Panc1 (cell line): ENCODE measurements at regions not wholly inside any gene's neighbourhood (a gene's known extent, or its start where the extent isn't known, plus 50 kb on each side); places are given as distances from the start of the nearest gene placed in this dataset.

Experiments
- ATAC-seq: fragments of 200-7000 bp; cut with Tn5 transposase; 2 replicates; pipeline ENCODE4 v1.9.1; 2020; ENCODE audit warnings: mild to moderate bottlenecking, moderate library complexity
- BruUV-seq: library from RNA; stranded (reverse); fragments of 400-500 nt; replicated peaks from 2 replicates; lab custom pipeline; 2021; lab: Mats Ljungman, UMichigan
- CTCF ChIA-PET: fragments of 300-600 bp; sonication (Branson Sonifier 250); formaldehyde crosslinking; loops from one replicate; lab custom pipeline; 2022; ENCODE audit warnings: antibody characterized with exemption; lab: Charles Lee
- POLR2A ChIA-PET: fragments of 300-600 bp; sonication (Branson Sonifier 250); formaldehyde crosslinking; loops from one replicate; lab custom pipeline; 2022; ENCODE audit warnings: antibody characterized with exemption; lab: Charles Lee
- DNase-seq: peaks from one replicate; pipeline ENCODE4 v3.0.0-alpha.2; 2010; ENCODE audit warnings: low read depth, low spot score
- H3K27ac ChIP-seq: 2 replicates; pipeline ENCODE4 v1.5.1; 2011; ENCODE audit warnings: mild to moderate bottlenecking, low read length, inconsistent platforms
- H3K27me3 ChIP-seq: fragments of 200-500 bp; sonication (Bioruptor generic); 2 replicates; pipeline ENCODE4 v1.6.0; 2014; ENCODE audit warnings: low read length, inconsistent platforms; ENCODE audit not compliant: control insufficient read depth, insufficient read depth
- H3K36me3 ChIP-seq: fragments of 200-500 bp; sonication (Bioruptor generic); 2 replicates; pipeline ENCODE4 v1.5.1; 2014; ENCODE audit warnings: inconsistent platforms, mild to moderate bottlenecking, low read length, moderate library complexity; ENCODE audit not compliant: control insufficient read depth, insufficient read depth
- H3K4me1 ChIP-seq: 2 replicates; pipeline ENCODE4 v1.5.1; 2011; ENCODE audit warnings: inconsistent platforms, mild to moderate bottlenecking, low read length, moderate library complexity; ENCODE audit not compliant: control insufficient read depth, insufficient read depth
- H3K4me3 ChIP-seq, 2 experiments: 2 replicates each; pipeline ENCODE4 v1.5.1; 2011 to 2012; ENCODE audit warnings: low read depth in 2 of 2, low read length in 2 of 2, mild to moderate bottlenecking in 2 of 2, inconsistent platforms in 1 of 2, moderate library complexity in 1 of 2
- H3K9me3 ChIP-seq: fragments of 200-500 bp; sonication (Bioruptor generic); 2 replicates; pipeline ENCODE4 v1.5.1; 2014; ENCODE audit warnings: low read depth, mild to moderate bottlenecking, inconsistent platforms, low read length, moderate library complexity; ENCODE audit not compliant: control insufficient read depth, insufficient read depth
- POLR2AphosphoS5 ChIP-seq: IDR thresholded peaks from 2 replicates; pipeline ENCODE4 v1.6.1; 2012; ENCODE audit warnings: mild to moderate bottlenecking, low read depth, low read length, moderate library complexity
- REST ChIP-seq, 2 experiments: IDR thresholded peaks; 2 replicates each; pipeline ENCODE4 v1.6.1; 2011 to 2012; ENCODE audit warnings: low read depth in 2 of 2, control low read depth in 1 of 2, low read length in 1 of 2, mild to moderate bottlenecking in 1 of 2, moderate library complexity in 1 of 2; ENCODE audit not compliant: insufficient read depth in 1 of 2
- SIN3A ChIP-seq: IDR thresholded peaks from 2 replicates; pipeline ENCODE4 v1.6.1; 2012; ENCODE audit warnings: low read depth, mild to moderate bottlenecking, low read length, moderate library complexity, borderline replicate concordance; ENCODE audit not compliant: insufficient read depth
- TCF7L2 ChIP-seq: IDR thresholded peaks from 2 replicates; pipeline ENCODE4 v1.6.1; 2011; ENCODE audit warnings: mild to moderate bottlenecking, low read depth, low read length, inconsistent platforms
- in situ Hi-C: cut with HindIII; loops from 2 replicates; pipeline ENCODE4 v1.10.0; 2016; ENCODE audit warnings: low sequenced_read_pairs, low pct_unique_long_range_greater_than_20kb
- intact Hi-C: fragments of 100-400 bp; cut with micrococcal nuclease; formaldehyde crosslinking; loops from one replicate; pipeline ENCODE4 v1.10.0; 2022; ENCODE audit not compliant: unreplicated experiment
- TF ChIP-seq, protein P1 (sequence below): fragments of 450-650 bp; IDR thresholded peaks from 2 replicates; pipeline ENCODE4 v1.5.1; 2017; ENCODE audit warnings: mild to moderate bottlenecking

- H3K27me3 ChIP-seq = no peaks in the 10 kb centered on the region
- ChIA-PET CTCF (no interaction called here), POLR2A (no interaction called here)
- DNase-seq (no peak), ATAC-seq (no peak)
- in situ Hi-C loops (no loop called here), intact Hi-C loops (no loop called here)
- H3K36me3 ChIP-seq = no peaks in the 10 kb centered on the region
- no peaks in the 10 kb centered on the region for H3K9me3 ChIP-seq
- no peaks in the 10 kb centered on the region for H3K4me1 ChIP-seq
- H3K27ac ChIP-seq = no peak overlapping the region
- H3K4me3 ChIP-seq = no peak overlapping the region
- no peak for TF ChIP-seq SIN3A
- TF ChIP-seq, protein P1, sequence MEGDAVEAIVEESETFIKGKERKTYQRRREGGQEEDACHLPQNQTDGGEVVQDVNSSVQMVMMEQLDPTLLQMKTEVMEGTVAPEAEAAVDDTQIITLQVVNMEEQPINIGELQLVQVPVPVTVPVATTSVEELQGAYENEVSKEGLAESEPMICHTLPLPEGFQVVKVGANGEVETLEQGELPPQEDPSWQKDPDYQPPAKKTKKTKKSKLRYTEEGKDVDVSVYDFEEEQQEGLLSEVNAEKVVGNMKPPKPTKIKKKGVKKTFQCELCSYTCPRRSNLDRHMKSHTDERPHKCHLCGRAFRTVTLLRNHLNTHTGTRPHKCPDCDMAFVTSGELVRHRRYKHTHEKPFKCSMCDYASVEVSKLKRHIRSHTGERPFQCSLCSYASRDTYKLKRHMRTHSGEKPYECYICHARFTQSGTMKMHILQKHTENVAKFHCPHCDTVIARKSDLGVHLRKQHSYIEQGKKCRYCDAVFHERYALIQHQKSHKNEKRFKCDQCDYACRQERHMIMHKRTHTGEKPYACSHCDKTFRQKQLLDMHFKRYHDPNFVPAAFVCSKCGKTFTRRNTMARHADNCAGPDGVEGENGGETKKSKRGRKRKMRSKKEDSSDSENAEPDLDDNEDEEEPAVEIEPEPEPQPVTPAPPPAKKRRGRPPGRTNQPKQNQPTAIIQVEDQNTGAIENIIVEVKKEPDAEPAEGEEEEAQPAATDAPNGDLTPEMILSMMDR = no peak
- no peak for TF ChIP-seq POLR2AphosphoS5
- no peak for TF ChIP-seq TCF7L2
- BruUV-seq = no TSS peak
Measured at GRCh38 chr1:194277927-194278326, 1091.5 kb upstream of the B3GALT2 start.

GRCh38 chr1:194273660-194274059, 1087.2 kb upstream of the B3GALT2 start:
- no peak for TF ChIP-seq POLR2AphosphoS5
- TF ChIP-seq, protein P1 = no peak
- TF ChIP-seq SIN3A = no peak
- TF ChIP-seq TCF7L2 = no peak
- no peak for TF ChIP-seq REST (IDR thresholded peaks at IDR 0.05; ENCODE audit: insufficient read depth in 1 of 2, low read depth in 2 of 2, low read length in 1 of 2)
- H3K27ac ChIP-seq = no peak overlapping the region
- ChIA-PET POLR2A (no interaction called here), CTCF (no interaction called here)
- no peaks in the 10 kb centered on the region for H3K36me3 ChIP-seq
- no peak overlapping the region for H3K4me3 ChIP-seq
- BruUV-seq = no TSS peak
- in situ Hi-C loops (no loop called here), intact Hi-C loops (no loop called here)
- DNase-seq (no peak), ATAC-seq (no peak)
- no peaks in the 10 kb centered on the region for H3K27me3 ChIP-seq
- no peaks in the 10 kb centered on the region for H3K9me3 ChIP-seq
- H3K4me1 ChIP-seq = no peaks in the 10 kb centered on the region
